Adrenal gland (tissue), 9 donors: ENCODE measurements at regions not wholly inside any gene's neighbourhood (a gene's known extent, or its start where the extent isn't known, plus 50 kb on each side); places are given as distances from the start of the nearest gene placed in this dataset.

Experiments
- DNase-seq, 7 donors: peaks; one replicate each; pipeline ENCODE4 v3.0.0-alpha.2; 2019 to 2020
- H3K27ac ChIP-seq, 5 donors: fragments of 200-600 bp; sonication (generic) in 4 of 5; 1 replicate in 3 of 5; 2 replicates in 2 of 5; pipeline versions ENCODE4 v1.5.1 to v1.8.0; 2016 to 2020; ENCODE audit warnings: mild to moderate bottlenecking in 1 of 5
- H3K27me3 ChIP-seq: fragments of 200-600 bp; 2 replicates; pipeline ENCODE4 v1.8.0; 2021
- H3K36me3 ChIP-seq, 2 donors: fragments of 200-600 bp; replicated peaks in 1 of 2; 1 replicate in 1 of 2; 2 replicates in 1 of 2; pipeline versions ENCODE4 v1.5.1 to v1.8.0; 2018 to 2022
- H3K4me1 ChIP-seq, 2 donors: fragments of 200-600 bp; replicated peaks in 1 of 2; 1 replicate in 1 of 2; 2 replicates in 1 of 2; pipeline versions ENCODE4 v1.5.1 to v1.8.0; 2018 to 2021
- H3K4me3 ChIP-seq, 4 donors: fragments of 200-600 bp; sonication (generic) in 3 of 4; one replicate each; pipeline ENCODE4 v1.5.1; 2016 to 2018
- H3K9me3 ChIP-seq, 3 donors: fragments of 200-600 bp; sonication (generic) in 1 of 3; replicated peaks in 1 of 3; 1 replicate in 2 of 3; 2 replicates in 1 of 3; pipeline versions ENCODE4 v1.5.1 to v1.8.0; 2016 to 2021
- CTCF ChIP-seq, 6 experiments: fragments of 450-650 bp in 4 of 6; fragments of 200-600 bp in 2 of 6; sonication (generic) in 1 of 6; IDR thresholded peaks; 1 replicate in 5 of 6; 2 replicates in 1 of 6; pipeline versions ENCODE4 v1.5.1 to v1.8.0; 2016 to 2021; ENCODE audit warnings: antibody characterized with exemption in 6 of 6, mild to moderate bottlenecking in 2 of 6, moderate library complexity in 1 of 6
- POLR2A ChIP-seq, 2 donors: fragments of 450-650 bp; IDR thresholded peaks; one replicate each; pipeline ENCODE4 v1.6.1; 2017; ENCODE audit warnings: antibody characterized with exemption in 2 of 2, mild to moderate bottlenecking in 2 of 2, moderate library complexity in 1 of 2
- WGBS, 4 donors: extraction: QIAGEN DNeasy Blood & Tissue Kit in 2 of 4; methylation state at CpG; one replicate each; pipeline versions ENCODE4 v1.1.5 to v1.1.7; 2013 to 2017; 5-methylcytosine and 5-hydroxymethylcytosine counted together
- intact Hi-C, 2 donors: fragments of 100-400 bp; cut with DNase I; formaldehyde crosslinking; loops; one replicate each; pipeline versions ENCODE4 v1.14.1 to v1.15.0; 2022 to 2023
- donor health status: healthy with polysubstance abuse.
- donor health status: Bipolar disorder and iron deficiency.
- donor health status: DM: yes; HTN: yes; CAD: no.
- donor health status: DM: no; HTN: no; CAD: no.
- donor health status: DM: no; HTN: no; CAD: no.

- no peak overlapping the region for H3K27ac ChIP-seq
- H3K9me3 ChIP-seq, result no peaks in the 10 kb centered on the region
- 49 to 82% (median 76%) methylated on average over 2 of the region's 2 CpGs for WGBS, 4 donors
- intact Hi-C loops, result no loop called here
- H3K4me1 ChIP-seq, result no peaks in the 10 kb centered on the region
- peaks cover 13% of the 10 kb centered on the region for H3K27me3 ChIP-seq
- no peaks in the 10 kb centered on the region for H3K36me3 ChIP-seq
- no peak overlapping the region for H3K4me3 ChIP-seq
- DNase-seq, result no peak
- TF ChIP-seq POLR2A (IDR thresholded peaks at IDR 0.05) (no peak), CTCF (IDR thresholded peaks at IDR 0.05) (no peak)
These were observed 49.7 kb upstream of the FRMD4B start for GRCh38 chr3:69435274-69436265.
